GM12865 (cell line): ENCODE measurements at regions not wholly inside any gene's neighbourhood (a gene's known extent, or its start where the extent isn't known, plus 50 kb on each side); places are given as distances from the start of the nearest gene placed in this dataset.

Source experiments
- DNase-seq: peaks from one replicate; pipeline ENCODE4 v3.0.0; 2010; ENCODE audit warnings: low read depth
- H3K4me3 ChIP-seq: 2 replicates; pipeline ENCODE4 v1.5.1; 2011; ENCODE audit warnings: mild to moderate bottlenecking, low read depth, low read length, control low read depth
- CTCF ChIP-seq: IDR thresholded peaks from 2 replicates; pipeline ENCODE4 v1.5.1; 2011; ENCODE audit warnings: low read length, control low read depth, low read depth, inconsistent platforms; ENCODE audit not compliant: insufficient read depth; ENCODE audit errors: missing control alignments

GRCh38 chrX:39814391-39814790 is 283.4 kb downstream of the BCOR start:
- no peak overlapping the region for H3K4me3 ChIP-seq
- peak; percentile 57 for DNase-seq
- peak; percentile 39 for TF ChIP-seq CTCF

- peak; percentile 57 for DNase-seq
- H3K4me3 ChIP-seq = no peak overlapping the region
- TF ChIP-seq CTCF = no peak
Observed at GRCh38 chrX:39815631-39816030, 282.1 kb downstream of the BCOR start.

- no peak overlapping the region for H3K4me3 ChIP-seq
Observed at GRCh38 chrX:39816871-39817731, 280.7 kb downstream of the BCOR start.

GRCh38 chrX:39817754-39818470 is 279.8 kb downstream of the BCOR start:
- H3K4me3 ChIP-seq = no peak overlapping the region
- TF ChIP-seq CTCF = no peak
- DNase-seq = no peak

More at GRCh38 chrX:39816871-39817731, 280.7 kb downstream of the BCOR start:
- no peak for DNase-seq
- no peak for TF ChIP-seq CTCF

GRCh38 chrX:39818750-39819149 is 279.0 kb downstream of the BCOR start:
- no peak for TF ChIP-seq CTCF
- H3K4me3 ChIP-seq = no peak overlapping the region
- DNase-seq = no peak

GRCh38 chrX:39819921-39820849 is 277.6 kb downstream of the BCOR start:
- no peak overlapping the region for H3K4me3 ChIP-seq
- no peak for TF ChIP-seq CTCF
- DNase-seq = peak; percentile 3
